ENCODE measurements at regions not wholly inside any gene's neighbourhood (a gene's known extent, or its start where the extent isn't known, plus 50 kb on each side); places are given as distances from the start of the nearest gene placed in this dataset.

DNA sequence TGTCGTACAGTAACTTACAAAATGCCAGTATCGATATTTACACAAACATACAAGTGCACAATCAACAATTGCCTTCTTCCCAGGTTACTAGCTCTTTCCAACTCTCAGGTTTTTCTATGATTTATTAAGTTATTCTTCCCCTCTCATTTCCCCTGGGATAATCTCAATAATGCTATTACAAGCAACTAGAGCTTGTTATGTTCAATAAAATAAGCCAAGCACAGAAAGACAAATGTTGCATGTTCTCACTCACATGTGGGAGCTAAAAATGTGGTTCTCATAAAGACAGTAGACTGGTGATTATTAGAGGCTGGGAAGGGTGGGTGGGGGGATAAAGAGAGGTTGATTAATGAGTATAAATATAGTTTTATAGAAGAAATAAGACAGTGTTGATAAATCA, 577.1 kb downstream of the HACE1 start:
- no peak overlapping the region for H3K27ac ChIP-seq
- no peak for DNase-seq (ENCODE audit: extremely low spot score in 2 of 2)
- H3K4me3 ChIP-seq = no peak overlapping the region
- H3K9me3 ChIP-seq = no peaks in the 10 kb centered on the region
- TF ChIP-seq POLR2AphosphoS5 (IDR thresholded peaks at IDR 0.05; ENCODE audit: insufficient read depth in 1 of 2, low read depth in 1 of 2) = no peak
- no peaks in the 10 kb centered on the region for H3K27me3 ChIP-seq
- intact Hi-C loops (cut with DNase I) = no loop called here
- H3K4me1 ChIP-seq = no peaks in the 10 kb centered on the region
- H3K36me3 ChIP-seq = no peaks in the 10 kb centered on the region

- TF ChIP-seq, protein P1, sequence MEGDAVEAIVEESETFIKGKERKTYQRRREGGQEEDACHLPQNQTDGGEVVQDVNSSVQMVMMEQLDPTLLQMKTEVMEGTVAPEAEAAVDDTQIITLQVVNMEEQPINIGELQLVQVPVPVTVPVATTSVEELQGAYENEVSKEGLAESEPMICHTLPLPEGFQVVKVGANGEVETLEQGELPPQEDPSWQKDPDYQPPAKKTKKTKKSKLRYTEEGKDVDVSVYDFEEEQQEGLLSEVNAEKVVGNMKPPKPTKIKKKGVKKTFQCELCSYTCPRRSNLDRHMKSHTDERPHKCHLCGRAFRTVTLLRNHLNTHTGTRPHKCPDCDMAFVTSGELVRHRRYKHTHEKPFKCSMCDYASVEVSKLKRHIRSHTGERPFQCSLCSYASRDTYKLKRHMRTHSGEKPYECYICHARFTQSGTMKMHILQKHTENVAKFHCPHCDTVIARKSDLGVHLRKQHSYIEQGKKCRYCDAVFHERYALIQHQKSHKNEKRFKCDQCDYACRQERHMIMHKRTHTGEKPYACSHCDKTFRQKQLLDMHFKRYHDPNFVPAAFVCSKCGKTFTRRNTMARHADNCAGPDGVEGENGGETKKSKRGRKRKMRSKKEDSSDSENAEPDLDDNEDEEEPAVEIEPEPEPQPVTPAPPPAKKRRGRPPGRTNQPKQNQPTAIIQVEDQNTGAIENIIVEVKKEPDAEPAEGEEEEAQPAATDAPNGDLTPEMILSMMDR (IDR thresholded peaks at IDR 0.05) = no peak
- TF ChIP-seq POLR2A (IDR thresholded peaks at IDR 0.05) (no peak), POLR2AphosphoS5 (IDR thresholded peaks at IDR 0.05; ENCODE audit: insufficient read depth in 1 of 2, low read depth in 1 of 2) (no peak)
These were observed 578.3 kb downstream of the HACE1 start for GRCh38 chr6:104281370-104281769.

DNA sequence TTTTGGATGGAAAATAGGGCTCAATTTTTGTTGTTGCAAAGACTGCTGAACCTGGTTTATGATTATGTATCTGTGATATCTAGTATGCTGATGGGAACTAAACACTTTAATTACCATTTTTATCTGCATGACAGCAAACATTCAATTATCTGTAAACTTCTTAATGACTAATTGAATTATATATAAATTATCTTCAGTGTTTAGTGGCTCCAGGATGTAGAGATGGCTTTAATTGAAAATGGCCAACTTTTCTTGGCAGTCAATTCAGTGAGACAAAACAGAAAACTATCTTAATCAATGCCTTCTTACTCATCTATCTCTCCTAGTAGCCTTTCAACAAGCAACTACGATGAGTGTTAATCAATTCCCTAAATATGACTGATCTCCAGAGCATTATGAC, 591.3 kb downstream of the HACE1 start:
- no peaks in the 10 kb centered on the region for H3K36me3 ChIP-seq
- H3K4me1 ChIP-seq = no peaks in the 10 kb centered on the region
- no peaks in the 10 kb centered on the region for H3K9me3 ChIP-seq
- TF ChIP-seq, protein P1 (IDR thresholded peaks at IDR 0.05) = no peak
- TF ChIP-seq POLR2A (IDR thresholded peaks at IDR 0.05) (no peak), POLR2AphosphoS5 (IDR thresholded peaks at IDR 0.05; ENCODE audit: insufficient read depth in 1 of 2, low read depth in 1 of 2) (no peak)
- no peaks in the 10 kb centered on the region for H3K27me3 ChIP-seq
- no peak overlapping the region for H3K4me3 ChIP-seq
- DNase-seq (ENCODE audit: extremely low spot score in 2 of 2) = no peak
- no peak overlapping the region for H3K27ac ChIP-seq
- intact Hi-C loops (cut with DNase I) = no loop called here

More at GRCh38 chr6:104281370-104281769, 578.3 kb downstream of the HACE1 start:
- DNase-seq (ENCODE audit: extremely low spot score in 2 of 2) = no peak
- intact Hi-C loops (cut with DNase I) = no loop called here
- Histone ChIP-seq H3K4me3 (no peak overlapping the region), H3K27ac (no peak overlapping the region), H3K4me1 (no peaks in the 10 kb centered on the region), H3K9me3 (no peaks in the 10 kb centered on the region), H3K27me3 (no peaks in the 10 kb centered on the region), H3K36me3 (no peaks in the 10 kb centered on the region)

DNA sequence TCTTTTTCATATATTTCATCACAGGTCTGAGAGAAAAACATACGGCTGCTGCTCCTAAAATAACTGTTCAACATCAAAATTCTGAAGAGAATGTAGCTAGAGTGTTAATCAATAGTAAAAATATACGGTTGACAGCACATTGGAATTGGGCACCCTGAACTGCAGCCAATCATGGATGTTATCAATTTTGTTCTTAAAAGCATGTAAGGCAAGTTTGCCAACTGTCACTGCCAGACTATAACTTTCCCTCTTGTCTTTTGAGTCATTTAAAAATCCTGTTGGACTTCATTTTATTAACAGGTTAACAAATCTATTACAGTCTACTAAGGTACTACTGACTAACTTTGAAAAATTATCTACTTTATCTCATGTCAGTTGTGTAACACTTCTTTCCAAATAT, 592.8 kb downstream of the HACE1 start:
- H3K4me1 ChIP-seq = no peaks in the 10 kb centered on the region
- DNase-seq (ENCODE audit: extremely low spot score in 2 of 2) = no peak
- no peaks in the 10 kb centered on the region for H3K36me3 ChIP-seq
- no peak overlapping the region for H3K27ac ChIP-seq
- TF ChIP-seq, protein P1 (IDR thresholded peaks at IDR 0.05) = no peak
- TF ChIP-seq POLR2A (IDR thresholded peaks at IDR 0.05) (no peak), POLR2AphosphoS5 (IDR thresholded peaks at IDR 0.05; ENCODE audit: insufficient read depth in 1 of 2, low read depth in 1 of 2) (no peak)
- H3K27me3 ChIP-seq = no peaks in the 10 kb centered on the region
- H3K9me3 ChIP-seq = no peaks in the 10 kb centered on the region
- no peak overlapping the region for H3K4me3 ChIP-seq
- intact Hi-C loops (cut with DNase I) = no loop called here

DNA sequence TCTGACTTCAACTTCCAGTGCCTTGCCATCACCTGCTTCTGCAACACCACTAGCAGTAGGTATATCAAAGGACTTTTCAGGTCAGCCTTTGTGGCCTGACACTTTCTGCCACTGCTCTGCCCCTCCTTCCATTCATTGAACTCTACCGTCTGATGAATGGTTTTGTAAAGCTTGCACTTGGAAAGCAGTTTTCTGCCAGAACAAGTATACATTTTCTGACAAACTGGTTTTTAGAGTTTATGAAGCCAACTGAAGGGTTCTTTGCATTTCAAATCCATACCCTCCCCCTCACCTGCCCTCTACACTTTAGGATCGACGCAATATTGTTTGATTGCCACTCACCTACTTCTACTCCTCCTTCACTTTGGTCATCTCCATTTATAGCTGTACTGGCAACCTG, 603.1 kb downstream of the HACE1 start:
- H3K9me3 ChIP-seq = no peaks in the 10 kb centered on the region
- no peak overlapping the region for H3K4me3 ChIP-seq
- no peak for TF ChIP-seq POLR2AphosphoS5 (IDR thresholded peaks at IDR 0.05; ENCODE audit: insufficient read depth in 1 of 2, low read depth in 1 of 2)
- TF ChIP-seq POLR2A (IDR thresholded peaks at IDR 0.05) = no peak
- TF ChIP-seq, protein P1 (IDR thresholded peaks at IDR 0.05) = no peak
- intact Hi-C loops (cut with DNase I) = no loop called here
- no peaks in the 10 kb centered on the region for H3K4me1 ChIP-seq
- no peak overlapping the region for H3K27ac ChIP-seq
- H3K27me3 ChIP-seq = no peaks in the 10 kb centered on the region
- H3K36me3 ChIP-seq = no peaks in the 10 kb centered on the region
- no peak for DNase-seq (ENCODE audit: extremely low spot score in 2 of 2)

DNA sequence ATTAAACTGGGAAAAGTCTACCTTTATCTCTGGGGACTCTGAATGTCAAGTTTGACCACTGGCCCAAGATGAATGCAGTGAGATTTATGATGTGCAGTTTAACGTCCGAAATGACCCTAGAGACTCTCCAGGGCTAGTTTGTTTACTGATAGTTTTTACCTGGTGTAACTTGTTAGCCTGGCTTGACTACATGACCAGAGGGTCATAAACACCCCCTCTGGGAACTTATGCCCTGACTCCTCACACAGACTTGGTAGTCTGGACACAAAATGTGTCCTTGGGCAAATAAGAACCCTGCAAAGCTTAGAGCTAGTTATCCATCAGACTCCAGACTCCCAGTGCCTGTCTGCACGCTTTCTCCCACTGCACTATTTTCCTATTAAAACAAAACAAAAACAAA, 606.5 kb downstream of the HACE1 start:
- Histone ChIP-seq H3K36me3 (no peaks in the 10 kb centered on the region), H3K9me3 (no peaks in the 10 kb centered on the region), H3K4me1 (no peaks in the 10 kb centered on the region), H3K27me3 (no peaks in the 10 kb centered on the region), H3K27ac (no peak overlapping the region), H3K4me3 (no peak overlapping the region)
- TF ChIP-seq POLR2A (IDR thresholded peaks at IDR 0.05) (no peak), POLR2AphosphoS5 (IDR thresholded peaks at IDR 0.05; ENCODE audit: insufficient read depth in 1 of 2, low read depth in 1 of 2) (no peak)
- TF ChIP-seq, protein P1 (IDR thresholded peaks at IDR 0.05) = no peak
- DNase-seq (ENCODE audit: extremely low spot score in 2 of 2) = no peak
- intact Hi-C loops (cut with DNase I) = no loop called here
